Osteoblast (primary cell): ENCODE measurements at regions not wholly inside any gene's neighbourhood (a gene's known extent, or its start where the extent isn't known, plus 50 kb on each side); places are given as distances from the start of the nearest gene placed in this dataset.

ENCODE experiments used
- DNase-seq: peaks from one replicate; pipeline ENCODE4 v3.0.0; 2011; ENCODE audit warnings: low spot score, mixed read lengths; ENCODE audit not compliant: insufficient read length; ENCODE audit errors: missing footprints
- H2AFZ ChIP-seq: 2 replicates; pipeline ENCODE4 v1.6.0; 2011; ENCODE audit warnings: mild to moderate bottlenecking, low read length
- H3K27ac ChIP-seq: 2 replicates; pipeline ENCODE4 v1.5.1; 2011; ENCODE audit warnings: mild to moderate bottlenecking, low read depth, low read length, moderate library complexity
- H3K27me3 ChIP-seq: 2 replicates; pipeline ENCODE4 v1.6.0; 2012; ENCODE audit warnings: mild to moderate bottlenecking, control low read depth, inconsistent platforms, low read length, moderate library complexity; ENCODE audit not compliant: insufficient read depth
- H3K36me3 ChIP-seq: 2 replicates; pipeline ENCODE4 v1.5.1; 2011; ENCODE audit warnings: mild to moderate bottlenecking, low read length, control low read depth, moderate library complexity; ENCODE audit not compliant: insufficient read depth
- H3K4me1 ChIP-seq: 2 replicates; pipeline ENCODE4 v1.5.1; 2011; ENCODE audit warnings: mild to moderate bottlenecking, low read length, control low read depth, moderate library complexity; ENCODE audit not compliant: insufficient read depth
- H3K4me2 ChIP-seq: 2 replicates; pipeline ENCODE4 v1.6.0; 2011; ENCODE audit warnings: mild to moderate bottlenecking, low read length; ENCODE audit not compliant: insufficient read depth
- H3K4me3 ChIP-seq: fragments of 200-600 bp; sonication (generic); 3 replicates; pipeline ENCODE4 v1.5.1; 2012; ENCODE audit warnings: mild to moderate bottlenecking, low read length, inconsistent platforms; ENCODE audit not compliant: insufficient read depth
- H3K79me2 ChIP-seq: 2 replicates; pipeline ENCODE4 v1.6.0; 2012; ENCODE audit warnings: mild to moderate bottlenecking, low read length, control low read depth, inconsistent platforms; ENCODE audit not compliant: insufficient read depth
- H3K9me3 ChIP-seq: 2 replicates; pipeline ENCODE4 v1.5.1; 2011; ENCODE audit warnings: low read depth, low read length, control low read depth
- H4K20me1 ChIP-seq: 2 replicates; pipeline ENCODE4 v1.6.0; 2012; ENCODE audit warnings: mild to moderate bottlenecking, low read length, control low read depth; ENCODE audit not compliant: insufficient read depth
- TF ChIP-seq, protein P1 (sequence below): IDR thresholded peaks from 2 replicates; pipeline ENCODE4 v1.5.1; 2011; ENCODE audit warnings: mild to moderate bottlenecking, low read depth, low read length, moderate library complexity; ENCODE audit errors: extremely low read depth

DNA sequence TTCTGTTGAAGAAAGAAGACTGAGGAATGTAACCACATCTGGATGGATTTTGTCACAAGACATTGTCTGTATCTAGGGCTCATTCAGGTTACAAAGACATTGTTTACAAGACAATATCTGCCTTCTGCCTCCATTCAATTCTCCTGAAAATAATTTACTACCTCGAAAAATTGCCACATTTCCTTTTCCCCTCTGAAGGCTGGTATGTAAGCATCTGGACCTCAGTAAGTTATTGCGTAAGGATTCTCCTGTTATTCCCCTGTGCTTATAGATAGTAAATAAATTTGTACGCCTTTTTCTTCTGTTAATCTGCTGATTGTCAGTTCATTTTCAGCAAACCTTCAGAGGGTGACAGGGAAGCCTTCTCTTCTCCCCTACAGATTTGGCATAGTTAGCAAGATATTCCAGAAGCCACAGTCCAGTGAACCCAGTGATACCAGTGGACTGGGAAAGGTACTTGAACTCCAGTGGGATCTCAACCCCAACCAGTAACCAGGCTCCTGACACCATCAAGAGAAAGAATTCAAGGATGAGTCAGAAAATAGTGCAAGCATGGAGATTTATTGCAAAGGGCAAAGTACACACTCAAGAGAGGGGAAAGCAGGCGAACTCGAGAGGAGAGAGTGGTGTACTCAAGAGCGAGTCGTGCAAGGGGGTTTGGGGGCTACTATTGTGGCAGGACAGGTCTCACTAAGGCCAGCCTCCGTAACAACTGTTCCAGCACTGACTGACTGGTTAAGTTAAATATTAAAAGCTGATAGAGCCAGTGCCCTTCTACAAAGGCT is 706.9 kb upstream of the GHITM start:
- TF ChIP-seq, protein P1, sequence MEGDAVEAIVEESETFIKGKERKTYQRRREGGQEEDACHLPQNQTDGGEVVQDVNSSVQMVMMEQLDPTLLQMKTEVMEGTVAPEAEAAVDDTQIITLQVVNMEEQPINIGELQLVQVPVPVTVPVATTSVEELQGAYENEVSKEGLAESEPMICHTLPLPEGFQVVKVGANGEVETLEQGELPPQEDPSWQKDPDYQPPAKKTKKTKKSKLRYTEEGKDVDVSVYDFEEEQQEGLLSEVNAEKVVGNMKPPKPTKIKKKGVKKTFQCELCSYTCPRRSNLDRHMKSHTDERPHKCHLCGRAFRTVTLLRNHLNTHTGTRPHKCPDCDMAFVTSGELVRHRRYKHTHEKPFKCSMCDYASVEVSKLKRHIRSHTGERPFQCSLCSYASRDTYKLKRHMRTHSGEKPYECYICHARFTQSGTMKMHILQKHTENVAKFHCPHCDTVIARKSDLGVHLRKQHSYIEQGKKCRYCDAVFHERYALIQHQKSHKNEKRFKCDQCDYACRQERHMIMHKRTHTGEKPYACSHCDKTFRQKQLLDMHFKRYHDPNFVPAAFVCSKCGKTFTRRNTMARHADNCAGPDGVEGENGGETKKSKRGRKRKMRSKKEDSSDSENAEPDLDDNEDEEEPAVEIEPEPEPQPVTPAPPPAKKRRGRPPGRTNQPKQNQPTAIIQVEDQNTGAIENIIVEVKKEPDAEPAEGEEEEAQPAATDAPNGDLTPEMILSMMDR, result no peak
- Histone ChIP-seq H3K27me3 (no peaks in the 10 kb centered on the region), H3K9me3 (no peaks in the 10 kb centered on the region), H3K4me1 (no peaks in the 10 kb centered on the region), H2AFZ (no peak overlapping the region), H3K36me3 (no peaks in the 10 kb centered on the region), H3K4me3 (no peak overlapping the region), H3K4me2 (no peak overlapping the region), H3K79me2 (no peaks in the 10 kb centered on the region), H3K27ac (no peak overlapping the region), H4K20me1 (no peaks in the 10 kb centered on the region)
- no peak for DNase-seq

DNA sequence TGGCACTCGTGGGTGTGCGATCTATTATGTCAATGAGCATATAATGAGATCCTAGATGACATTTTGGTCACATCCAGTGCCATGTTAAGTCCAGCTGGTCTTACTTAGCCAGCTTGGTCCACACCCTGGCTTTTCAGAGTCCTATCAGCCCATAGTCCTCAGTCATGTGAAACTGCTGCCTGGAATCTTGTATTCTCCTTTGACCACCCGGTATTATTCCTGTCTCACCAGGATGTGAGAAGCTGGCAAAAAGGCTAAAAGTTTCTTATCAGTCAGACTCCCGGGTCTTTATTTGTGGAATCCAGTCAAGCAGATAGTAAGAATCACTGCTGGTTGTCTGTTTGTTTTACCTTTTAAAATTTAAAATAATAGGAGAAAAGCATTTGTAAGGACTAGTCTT is 705.6 kb upstream of the GHITM start:
- Histone ChIP-seq H3K4me2 (no peak overlapping the region), H3K79me2 (no peaks in the 10 kb centered on the region), H2AFZ (no peak overlapping the region), H3K27me3 (no peaks in the 10 kb centered on the region), H3K4me1 (no peaks in the 10 kb centered on the region), H3K9me3 (no peaks in the 10 kb centered on the region), H3K4me3 (no peak overlapping the region), H3K27ac (no peak overlapping the region), H4K20me1 (no peaks in the 10 kb centered on the region), H3K36me3 (no peaks in the 10 kb centered on the region)
- DNase-seq, result no peak
- TF ChIP-seq, protein P1, result no peak

DNA sequence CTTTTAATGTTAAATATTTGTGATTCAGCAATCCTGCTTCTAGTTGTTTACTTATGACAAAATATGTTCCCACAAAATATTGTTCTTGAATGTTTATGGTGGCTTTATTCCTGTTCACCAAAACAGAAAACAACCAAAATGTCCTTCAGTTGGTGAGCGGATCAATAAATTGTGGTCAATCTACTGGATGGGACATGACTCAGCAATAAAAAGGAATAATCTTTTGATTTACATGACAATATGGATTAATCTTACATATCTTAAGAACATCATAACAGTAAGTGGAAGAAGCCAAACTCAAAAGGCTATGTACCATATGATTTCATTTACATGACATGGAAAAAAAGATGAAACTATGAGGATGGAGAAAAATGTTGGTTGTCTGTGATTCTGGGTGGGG is 691.3 kb upstream of the GHITM start:
- no peaks in the 10 kb centered on the region for H4K20me1 ChIP-seq
- no peaks in the 10 kb centered on the region for H3K4me1 ChIP-seq
- H3K27ac ChIP-seq, result no peak overlapping the region
- no peak overlapping the region for H3K4me2 ChIP-seq
- H3K36me3 ChIP-seq, result no peaks in the 10 kb centered on the region
- H3K27me3 ChIP-seq, result no peaks in the 10 kb centered on the region
- H3K9me3 ChIP-seq, result no peaks in the 10 kb centered on the region
- TF ChIP-seq, protein P1, result no peak
- no peaks in the 10 kb centered on the region for H3K79me2 ChIP-seq
- no peak overlapping the region for H2AFZ ChIP-seq
- DNase-seq, result no peak
- no peak overlapping the region for H3K4me3 ChIP-seq

DNA sequence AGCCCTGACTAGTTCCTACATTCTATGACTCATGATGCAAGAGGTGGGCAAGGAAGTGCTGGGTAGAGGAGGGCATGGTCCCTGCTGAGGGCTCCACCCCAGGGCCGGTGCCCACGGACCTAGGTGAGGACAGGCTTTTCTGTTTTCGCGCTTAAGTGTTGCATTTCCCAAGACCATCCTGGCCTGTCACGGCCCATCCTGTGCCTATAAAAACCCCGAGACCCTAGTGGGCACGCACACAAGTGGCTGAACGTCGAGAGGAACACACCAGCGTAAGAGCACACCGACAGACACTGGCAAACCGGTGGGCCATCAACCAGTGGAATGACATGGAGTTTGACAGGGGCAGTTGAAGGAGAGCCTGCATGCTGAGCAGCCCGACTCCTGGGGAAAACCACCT is 680.7 kb upstream of the GHITM start:
- Histone ChIP-seq H3K36me3 (no peaks in the 10 kb centered on the region), H3K4me1 (no peaks in the 10 kb centered on the region), H3K9me3 (peaks cover 2% of the 10 kb centered on the region), H3K4me3 (no peak overlapping the region), H3K4me2 (no peak overlapping the region), H3K27ac (no peak overlapping the region), H4K20me1 (no peaks in the 10 kb centered on the region), H3K79me2 (no peaks in the 10 kb centered on the region), H2AFZ (no peak overlapping the region), H3K27me3 (no peaks in the 10 kb centered on the region)
- TF ChIP-seq, protein P1, result no peak
- no peak for DNase-seq
